IPS DF 19.7 (cell line): ENCODE measurements at regions not wholly inside any gene's neighbourhood (a gene's known extent, or its start where the extent isn't known, plus 50 kb on each side); places are given as distances from the start of the nearest gene placed in this dataset.
A peak's percentile ranks its signal among the peaks of the same experiment; 100 is the strongest.

Experiments used
- DNase-seq: peaks from one replicate; pipeline ENCODE4 v3.0.0-alpha.2; 2013; ENCODE audit warnings: low read depth, low spot score

DNA sequence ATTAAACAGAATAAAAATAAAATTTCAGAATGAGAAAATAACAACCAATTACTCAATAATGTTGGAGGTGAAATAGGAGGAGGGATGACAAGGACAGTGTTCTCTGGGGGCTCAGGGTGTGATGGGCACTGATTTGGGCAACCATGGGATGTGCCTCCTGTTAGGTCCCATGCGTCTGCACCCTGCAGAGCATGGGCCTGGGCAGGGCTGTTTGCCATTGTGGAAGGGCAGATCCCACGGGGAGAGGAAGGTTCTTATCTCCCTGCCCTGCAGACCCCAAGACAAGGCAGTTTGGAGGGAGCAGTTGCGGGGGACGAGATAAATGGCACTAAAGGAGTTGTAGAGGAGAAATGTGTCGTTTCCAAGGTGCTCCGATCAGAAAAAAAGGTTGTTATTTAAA lies 206.3 kb downstream of the THBS2 start:
- no peak for DNase-seq

DNA sequence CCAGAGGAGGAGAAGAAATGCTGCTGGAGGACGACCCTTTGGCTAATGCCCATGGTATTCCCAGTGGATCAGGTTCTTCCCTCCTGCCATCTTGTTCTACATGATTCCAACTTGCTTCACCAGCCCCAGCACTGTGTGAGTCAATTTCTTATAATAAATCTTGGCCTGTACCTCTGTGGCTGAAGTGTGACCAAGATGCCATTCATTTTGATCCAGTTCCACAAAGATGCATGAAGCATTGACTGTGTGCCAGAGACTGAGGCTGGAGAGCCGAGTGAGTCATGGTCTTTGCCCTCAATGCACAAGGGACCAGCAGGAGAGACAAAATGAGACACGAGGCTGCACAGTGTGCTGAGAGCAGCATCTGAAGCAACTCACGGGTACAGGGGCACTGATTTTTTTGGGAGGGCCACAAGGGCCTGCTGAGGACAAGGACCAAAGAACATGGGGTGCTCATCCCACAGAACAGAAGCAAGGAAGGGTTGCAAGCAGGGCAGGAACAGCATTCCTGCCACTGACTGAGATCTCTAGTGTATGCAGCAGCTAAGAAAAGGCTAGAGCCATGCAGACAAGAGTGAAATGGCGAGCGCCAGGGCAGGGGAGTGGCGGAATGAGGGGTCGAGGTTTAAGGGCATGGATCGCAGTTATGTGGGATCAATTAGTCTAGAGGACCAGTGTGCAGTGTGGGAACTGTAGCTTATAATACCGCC lies 207.0 kb downstream of the THBS2 start:
- no peak for DNase-seq

DNA sequence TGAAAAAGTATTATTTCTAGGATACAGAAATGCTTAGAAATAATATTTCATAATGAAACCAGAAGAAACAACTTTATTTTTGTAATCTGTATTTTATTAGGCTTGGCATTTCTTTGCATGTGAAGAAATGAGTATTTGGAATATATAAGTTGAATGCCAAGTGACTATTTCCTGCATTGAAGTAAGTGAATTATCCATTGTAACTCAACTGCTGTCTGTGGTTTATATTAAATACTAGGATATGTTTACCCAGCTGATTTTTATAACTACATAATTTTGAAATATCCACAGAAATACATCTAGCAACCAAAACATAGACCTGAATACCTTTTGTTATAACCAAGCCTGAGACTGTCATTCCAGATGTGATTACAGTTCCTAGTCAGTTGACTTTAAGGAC lies 207.6 kb downstream of the THBS2 start:
- DNase-seq = no peak

DNA sequence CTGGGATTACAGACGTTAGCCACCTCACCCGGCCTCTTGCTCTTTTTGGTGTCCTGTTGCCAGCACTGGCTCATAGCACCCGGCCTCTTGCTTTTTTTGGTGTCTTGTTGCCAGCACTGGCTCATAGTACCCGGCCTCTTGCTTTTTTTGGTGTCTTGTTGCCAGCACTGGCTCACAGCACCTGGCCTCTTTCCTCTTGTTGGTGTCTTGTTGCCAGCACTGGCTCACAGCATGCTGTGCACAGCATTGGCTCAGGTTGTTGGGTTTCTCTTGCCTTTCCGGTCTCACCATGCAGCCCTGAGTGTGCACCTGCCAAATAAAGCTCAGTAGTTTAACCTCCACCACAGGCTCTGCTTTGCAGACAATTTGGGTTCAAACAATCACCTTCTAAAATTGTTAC lies 208.2 kb downstream of the THBS2 start:
- no peak for DNase-seq

DNA sequence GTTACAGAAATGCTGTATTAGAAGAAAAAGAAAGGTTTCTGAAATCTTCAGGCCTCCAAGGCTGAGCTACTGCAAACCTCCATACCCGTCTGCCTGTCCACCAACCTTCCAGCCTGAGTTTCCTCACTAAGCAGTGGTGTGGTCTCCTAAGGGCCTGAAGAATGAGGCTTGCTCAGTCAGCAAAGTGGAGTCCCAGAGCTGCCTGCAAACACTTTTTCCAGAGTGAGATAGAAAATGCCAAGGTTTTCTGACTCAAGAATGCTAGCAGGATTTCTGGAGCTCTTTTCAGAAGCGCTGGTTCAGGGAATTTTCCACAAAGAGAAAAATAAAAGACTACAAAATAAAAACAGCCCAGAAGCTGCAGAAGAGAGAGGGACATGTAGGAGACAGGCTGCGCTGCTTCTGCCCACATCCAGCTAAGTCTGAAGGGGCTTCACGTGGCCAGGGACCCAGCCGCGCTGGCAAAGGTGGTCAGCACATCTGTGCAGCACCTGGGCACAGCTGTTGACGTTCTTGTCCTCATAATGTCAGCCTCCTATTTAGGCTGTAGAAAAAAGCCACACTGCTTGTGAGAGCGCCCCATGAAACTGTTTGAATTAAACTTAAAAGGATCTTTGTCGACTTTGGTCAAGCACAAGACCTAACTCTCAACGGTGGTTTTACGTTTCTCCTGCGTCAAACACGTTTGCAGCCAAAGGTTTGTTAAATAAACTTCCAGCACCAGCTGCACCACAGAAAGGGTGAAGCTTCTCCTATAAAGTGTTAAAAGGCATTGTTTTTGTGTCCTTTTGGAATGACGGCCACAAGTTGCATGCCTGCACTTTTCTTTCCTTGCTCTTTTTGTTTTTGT lies 209.0 kb downstream of the THBS2 start:
- no peak for DNase-seq

DNA sequence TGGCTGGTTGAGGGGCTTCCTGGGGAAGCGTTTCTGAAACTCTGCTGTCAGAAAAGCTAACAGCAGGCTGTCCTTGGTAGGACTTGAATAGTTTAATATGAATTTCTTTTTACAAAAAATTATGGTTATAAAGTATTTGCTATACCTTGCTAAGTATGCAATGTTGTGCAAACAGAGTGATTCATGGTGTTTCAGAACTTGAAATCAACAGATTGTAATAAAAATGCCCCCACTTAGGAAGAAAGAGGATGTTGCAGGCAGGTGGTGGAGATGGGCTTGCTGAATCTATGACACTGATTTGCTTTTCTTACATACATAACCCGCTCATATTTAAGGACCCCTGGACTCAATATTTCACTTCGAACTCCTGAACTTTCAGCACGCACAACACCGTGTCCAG lies 211.6 kb downstream of the THBS2 start:
- DNase-seq = no peak

DNA sequence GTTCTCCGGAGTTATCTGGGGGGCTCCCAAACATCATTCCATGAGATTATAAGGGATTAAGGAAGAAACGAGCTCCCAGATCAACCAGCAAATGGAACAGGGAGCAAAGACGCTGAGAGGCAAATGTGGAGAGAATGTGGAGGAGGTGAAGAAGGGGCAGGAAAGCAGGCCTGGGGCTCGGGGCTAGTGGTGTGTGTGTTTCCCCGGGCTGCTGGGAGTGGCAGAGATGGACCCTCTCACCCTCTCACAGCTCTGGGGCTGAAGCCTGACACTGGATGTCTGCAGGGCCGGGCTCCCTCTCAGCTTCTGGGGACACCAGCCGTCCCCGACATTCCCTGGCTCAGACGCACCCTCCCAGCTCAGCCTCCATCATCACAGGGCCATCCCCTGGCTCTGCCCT lies 212.6 kb downstream of the THBS2 start:
- DNase-seq = no peak

DNA sequence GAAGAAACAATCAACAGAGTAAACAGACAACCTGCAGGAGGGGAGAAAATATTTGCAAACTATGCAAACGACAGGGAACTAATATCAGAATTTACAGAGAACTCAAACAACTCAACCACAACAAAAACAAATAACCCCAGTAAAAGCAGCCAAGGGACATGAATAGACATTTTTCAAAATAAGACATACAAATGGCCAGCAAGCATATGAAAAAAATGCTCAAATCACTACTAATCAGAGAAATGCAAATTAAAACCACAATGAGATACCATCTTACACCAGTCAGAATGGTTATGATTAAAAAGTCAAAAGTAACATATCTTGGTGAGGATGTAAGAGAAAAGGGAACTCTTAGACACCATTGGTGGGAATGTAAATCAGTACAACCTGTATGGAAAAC lies 215.0 kb downstream of the THBS2 start:
- no peak for DNase-seq

DNA sequence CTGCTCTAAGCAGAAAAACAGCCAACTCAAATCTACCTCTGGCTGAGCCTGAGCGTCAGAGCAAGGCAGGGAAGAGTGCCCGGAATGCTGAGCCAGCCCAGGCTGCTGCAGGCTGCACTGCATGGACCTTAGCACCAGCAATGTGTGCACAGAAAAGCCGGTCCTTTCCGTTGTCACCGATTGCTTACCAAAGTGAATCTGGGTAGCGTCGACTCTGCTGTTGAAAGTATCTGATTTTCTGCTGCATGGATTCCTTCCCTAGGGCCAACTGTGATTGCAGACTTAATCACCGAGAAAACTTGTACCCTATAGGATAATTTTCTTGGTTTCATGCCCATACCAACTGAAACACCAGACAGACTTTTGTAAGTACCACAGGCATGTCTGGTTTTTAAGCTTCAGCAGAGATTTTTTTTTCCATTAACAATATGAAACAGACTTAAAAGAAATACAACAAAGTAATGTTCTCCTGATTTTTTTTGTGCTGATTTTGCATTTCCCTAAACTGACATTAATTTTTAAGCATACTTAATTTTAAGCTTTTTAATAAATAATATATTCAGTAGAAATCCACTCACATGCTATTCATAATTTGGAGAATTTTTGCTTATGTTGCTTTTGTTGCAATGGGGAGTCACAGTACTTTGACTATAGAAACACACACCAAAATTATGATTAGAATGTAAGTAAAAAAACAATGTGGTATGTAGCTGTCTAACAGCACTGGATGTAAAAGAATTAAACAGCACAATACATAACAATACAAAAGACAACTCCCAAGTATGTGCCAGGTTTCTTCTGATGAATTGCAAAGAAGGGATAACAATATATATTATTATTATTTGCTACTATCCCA lies 218.0 kb downstream of the THBS2 start:
- no peak for DNase-seq

DNA sequence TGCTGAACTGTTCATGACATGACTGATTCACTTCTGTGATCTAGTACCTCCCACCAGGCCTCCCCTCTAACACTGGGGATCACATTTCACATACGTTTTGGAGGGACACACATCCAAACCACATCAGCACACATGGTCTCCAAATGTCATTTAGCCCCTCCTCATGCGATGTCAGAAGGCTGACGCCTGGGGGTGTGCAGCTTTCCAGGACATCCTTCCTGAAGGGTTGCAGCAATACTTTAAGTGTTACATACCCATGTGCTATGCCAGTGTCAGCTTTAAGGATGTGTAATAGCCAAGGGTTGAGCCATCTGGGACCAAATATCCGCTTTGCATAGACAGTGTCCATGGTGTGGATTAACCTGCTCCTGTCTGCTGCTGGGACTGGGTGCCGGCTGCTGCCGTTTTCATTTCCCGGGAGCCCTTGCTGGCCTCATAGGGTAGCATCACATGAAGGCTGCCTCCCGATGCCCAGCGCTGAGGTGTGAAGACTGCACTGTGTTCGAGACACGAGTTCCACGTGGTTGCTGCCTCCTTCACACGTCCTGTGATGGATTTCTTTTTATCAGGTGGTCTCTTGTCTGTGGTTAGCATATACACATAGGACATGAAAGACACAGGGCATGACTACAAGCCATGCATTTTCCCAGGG lies 219.0 kb downstream of the THBS2 start:
- DNase-seq = no peak

DNA sequence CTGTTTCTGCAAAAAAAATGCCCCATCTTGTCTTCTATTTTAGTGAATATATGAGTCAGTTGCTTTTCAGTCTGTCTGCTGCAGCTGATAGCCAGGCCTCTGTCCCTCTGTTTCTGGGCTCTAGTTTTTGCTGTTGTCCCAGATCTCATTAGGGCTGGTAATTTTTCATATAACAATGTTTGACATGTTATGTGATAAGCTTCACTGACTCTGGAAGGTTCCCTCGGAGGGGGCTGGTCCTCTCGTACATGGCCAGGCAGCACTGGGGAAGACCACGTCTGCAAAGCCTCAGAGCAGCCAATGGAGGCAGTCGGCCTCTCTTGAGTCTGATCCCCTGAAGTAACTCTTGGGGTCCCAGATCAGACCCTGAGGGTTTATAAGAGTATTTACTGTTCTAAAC lies 223.8 kb downstream of the THBS2 start:
- DNase-seq = no peak

DNA sequence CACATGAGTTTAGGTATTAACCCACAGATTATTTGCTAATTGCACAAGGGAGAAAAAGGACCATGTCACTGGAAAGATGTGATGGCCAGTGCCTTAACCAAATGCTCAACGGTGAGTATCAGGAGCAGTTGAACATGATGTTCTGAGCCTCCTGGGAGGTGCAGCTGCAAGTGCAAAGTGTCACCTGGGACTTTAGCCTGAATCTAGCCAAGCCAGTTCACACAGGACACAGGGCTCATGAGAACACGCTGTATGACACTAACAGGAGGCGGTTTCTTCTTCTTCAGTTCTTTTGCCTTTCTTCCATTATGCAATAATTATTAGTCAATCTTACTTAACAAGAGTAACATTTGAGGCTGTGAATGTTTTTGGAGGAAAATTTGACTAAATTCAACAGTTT lies 225.3 kb downstream of the THBS2 start:
- no peak for DNase-seq

DNA sequence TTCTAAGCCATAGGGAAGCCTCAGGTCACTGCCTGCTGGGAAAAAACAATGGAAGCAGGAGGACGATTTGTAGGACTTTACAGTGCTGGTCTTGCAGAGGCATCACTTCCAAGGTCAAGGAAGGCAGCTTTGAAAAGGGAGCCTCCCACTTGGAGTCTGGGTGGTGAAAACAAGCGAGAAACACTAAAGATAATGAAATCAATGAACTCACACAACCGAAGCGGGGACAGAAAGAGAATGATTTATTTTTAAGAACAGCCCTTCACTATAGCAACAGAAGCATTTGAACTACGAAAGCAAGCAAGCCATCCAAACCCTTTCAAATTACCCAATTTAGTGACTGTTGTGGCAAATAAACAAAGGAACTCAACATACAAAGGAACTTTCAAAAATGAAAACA lies 227.5 kb downstream of the THBS2 start:
- DNase-seq = no peak

DNA sequence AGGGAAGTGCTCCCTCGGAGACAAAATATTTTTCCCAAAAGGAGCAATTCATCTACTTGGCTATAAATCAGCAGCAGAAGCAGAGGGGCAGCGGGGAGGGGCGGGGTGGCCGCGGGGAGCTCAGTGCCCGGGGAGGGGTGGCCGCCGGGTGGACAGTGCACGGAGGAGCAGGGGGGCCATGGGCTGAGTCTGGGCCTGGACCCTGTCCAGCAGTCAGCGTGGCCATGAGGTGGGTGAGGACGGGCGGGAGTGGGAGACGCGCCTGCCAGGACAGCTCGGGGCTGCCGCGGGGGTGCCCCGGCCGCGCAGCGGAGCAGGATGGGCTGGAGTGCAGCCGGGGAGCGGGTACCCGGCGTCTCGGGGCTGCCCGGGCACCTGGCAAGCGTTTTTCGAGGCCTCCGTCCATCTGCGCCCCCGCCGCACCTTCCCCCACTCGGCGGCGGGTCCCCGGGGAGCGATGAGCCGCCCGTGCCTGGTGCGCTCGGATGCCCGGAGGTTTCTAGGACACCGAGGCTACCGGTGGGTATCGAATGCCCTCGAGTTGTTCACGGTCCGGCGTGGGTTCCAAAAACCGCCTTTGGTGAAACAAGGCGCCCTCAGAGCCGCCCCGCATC lies 229.5 kb downstream of the THBS2 start:
- DNase-seq = no peak

DNA sequence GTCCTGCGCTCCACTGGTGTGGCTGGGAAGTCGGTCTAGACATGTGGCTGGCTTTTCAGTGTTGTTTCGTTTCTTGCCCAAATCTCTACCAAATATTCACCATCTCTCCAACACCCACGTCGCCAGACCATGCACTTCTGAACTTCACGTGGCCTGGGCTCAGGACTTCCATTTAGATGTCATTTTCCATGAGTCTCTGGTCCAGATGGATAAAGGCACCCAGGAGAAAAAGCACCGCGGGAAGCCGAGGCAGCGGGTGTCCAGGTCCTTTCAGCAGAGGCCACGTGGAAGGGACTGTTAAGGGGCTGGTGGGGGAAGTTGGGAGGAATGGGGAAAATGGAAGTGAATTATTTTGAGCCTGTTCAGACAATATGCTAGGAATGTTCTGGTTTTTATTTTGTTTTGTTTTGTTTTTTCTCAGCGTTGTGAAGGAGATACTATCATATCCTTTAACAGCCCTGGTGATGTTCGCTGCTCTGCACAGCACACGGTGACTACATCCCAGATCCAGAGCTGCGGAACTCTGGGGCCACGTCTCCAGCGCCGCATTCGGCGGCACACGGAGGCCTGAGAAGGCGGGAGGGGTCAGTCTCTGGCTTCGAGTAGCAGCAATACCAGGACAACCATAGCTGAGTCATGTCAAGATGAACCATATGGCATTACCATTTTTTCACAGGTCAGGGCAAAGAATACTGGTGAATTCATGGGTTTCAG lies 230.3 kb downstream of the THBS2 start:
- no peak for DNase-seq

DNA sequence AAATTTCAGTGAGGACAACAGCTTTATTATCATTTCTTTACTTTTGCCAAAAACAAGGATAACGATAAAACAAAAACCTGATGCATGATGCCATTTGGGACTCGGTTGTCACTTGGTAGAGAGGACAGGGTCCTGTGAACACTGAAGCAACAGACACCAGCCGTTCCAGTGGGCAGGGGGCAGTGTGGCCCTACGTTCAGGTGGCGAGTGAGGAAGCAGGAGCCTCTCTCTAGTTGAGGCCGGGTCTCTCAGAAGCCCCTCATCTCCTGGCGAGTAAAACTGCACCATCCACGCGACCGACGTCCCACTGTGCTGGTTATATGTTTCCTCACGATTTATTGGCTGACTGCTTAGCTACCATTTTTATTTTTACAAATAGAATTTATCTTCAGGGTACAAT lies 231.6 kb downstream of the THBS2 start:
- DNase-seq = no peak

DNA sequence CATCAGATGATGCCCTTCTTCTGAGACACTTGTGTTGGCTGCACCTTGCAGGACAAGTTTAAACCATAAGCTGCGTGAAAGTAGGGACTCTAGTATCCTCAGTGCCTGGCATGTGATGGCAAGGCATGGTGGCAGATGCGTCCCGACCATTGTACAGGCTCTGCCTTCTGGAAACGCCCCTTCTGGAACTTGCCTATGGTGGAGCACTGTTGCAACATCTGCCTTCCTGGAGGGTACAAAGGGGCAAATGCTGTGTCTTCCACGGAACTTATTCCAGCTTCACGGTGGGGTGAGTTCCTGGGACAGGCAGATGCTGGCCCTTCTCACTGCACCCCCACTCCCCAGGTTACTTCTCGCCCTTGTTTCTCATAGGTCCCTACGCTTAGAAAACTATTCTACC lies 232.8 kb downstream of the THBS2 start:
- no peak for DNase-seq

DNA sequence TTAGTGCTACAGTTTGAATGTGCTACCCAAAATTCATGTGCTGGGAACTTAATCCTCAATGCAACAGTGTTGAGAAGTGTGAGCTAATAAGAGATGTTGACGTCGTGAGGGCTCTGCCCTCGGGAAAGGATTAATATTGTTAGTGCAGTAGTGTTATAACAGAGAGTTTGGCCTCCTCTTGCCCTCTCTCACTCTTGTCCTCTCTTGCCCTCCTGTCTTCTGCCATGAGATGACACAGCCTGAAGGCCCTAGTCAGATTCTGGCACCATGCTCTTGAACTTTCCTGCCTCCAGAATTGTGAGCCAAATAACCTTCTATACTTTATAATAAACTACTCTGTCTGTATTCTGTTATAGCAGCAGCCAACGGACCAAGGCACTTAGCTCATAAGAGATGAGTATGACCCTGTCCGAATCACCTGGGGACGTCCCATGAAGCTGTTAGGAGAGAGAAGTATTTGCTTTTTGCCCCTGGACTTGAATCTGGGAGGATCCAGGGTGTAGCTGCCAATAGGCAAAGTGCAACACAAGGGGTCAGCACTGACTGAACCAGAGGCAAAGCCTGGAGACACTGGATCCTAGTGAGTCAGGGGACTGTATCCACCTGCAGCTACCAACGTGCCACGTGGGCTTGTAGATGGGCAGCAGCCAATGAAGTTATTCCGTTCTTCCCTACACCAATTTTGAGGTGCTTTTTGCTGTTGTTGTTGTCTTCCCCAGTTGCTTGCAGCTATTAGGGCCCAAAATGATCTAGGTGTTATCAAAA lies 233.7 kb downstream of the THBS2 start:
- DNase-seq = peak; percentile 9

DNA sequence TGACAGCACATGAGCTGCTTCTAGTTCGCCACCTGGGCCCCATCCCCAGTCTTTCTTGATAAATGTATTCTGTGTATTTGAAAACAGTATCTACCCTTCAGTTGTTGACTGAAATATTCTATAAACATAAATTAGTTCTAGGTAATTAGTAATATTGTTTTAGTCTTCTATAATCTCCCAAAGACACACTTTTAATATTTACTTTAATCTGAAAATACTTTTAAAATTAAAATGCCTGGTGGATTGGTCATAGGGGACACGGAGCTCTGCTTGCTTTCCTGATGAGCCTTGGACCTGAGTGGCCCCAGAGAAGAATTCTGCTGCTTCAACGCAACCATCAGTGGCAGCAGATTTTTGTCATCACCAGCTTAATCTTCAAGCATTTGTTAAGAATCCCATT lies 234.5 kb downstream of the THBS2 start:
- DNase-seq = no peak

DNA sequence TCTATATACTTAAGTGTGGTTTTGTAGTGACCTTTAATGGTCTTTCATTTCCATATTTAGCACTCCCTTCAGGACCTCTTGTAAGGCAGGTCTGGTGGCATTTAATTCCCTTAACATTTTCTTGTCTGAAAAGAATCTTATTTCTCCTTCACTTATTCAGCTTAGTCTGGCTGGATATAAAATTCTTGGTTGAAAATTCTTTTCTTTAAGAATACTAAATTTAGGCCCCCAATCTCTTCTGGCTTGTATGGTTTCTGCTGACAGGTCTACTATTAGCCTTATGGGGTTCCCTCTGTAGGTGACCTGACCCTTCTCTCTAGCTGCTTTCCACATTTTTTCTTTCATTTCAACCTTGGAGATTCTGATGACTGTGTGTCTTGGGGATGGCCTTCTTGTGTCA lies 236.9 kb downstream of the THBS2 start:
- DNase-seq = no peak
